Uterus (tissue), 3 donors: ENCODE measurements at regions not wholly inside any gene's neighbourhood (a gene's known extent, or its start where the extent isn't known, plus 50 kb on each side); places are given as distances from the start of the nearest gene placed in this dataset.

ENCODE experiments used
- DNase-seq, 2 donors: peaks; one replicate each; pipeline ENCODE4 v3.0.0-alpha.2; 2019 to 2020
- H3K27ac ChIP-seq, 2 donors: fragments of 200-600 bp; sonication (generic); 1 replicate in 1 of 2; 2 replicates in 1 of 2; pipeline ENCODE4 v1.5.1; 2016 to 2018
- H3K27me3 ChIP-seq, 2 donors: fragments of 200-600 bp; sonication (generic); one replicate each; pipeline ENCODE4 v1.5.1; 2018 to 2019; ENCODE audit warnings: control low read depth in 1 of 2
- H3K36me3 ChIP-seq, 2 donors: fragments of 200-600 bp; sonication (generic); one replicate each; pipeline ENCODE4 v1.5.1; 2019; ENCODE audit warnings: control low read depth in 1 of 2
- H3K4me1 ChIP-seq, 2 donors: fragments of 200-600 bp; sonication (generic); one replicate each; pipeline ENCODE4 v1.5.1; 2018 to 2019; ENCODE audit warnings: control low read depth in 1 of 2
- H3K4me3 ChIP-seq, 2 donors: fragments of 200-600 bp; sonication (generic); 1 replicate in 1 of 2; 2 replicates in 1 of 2; pipeline ENCODE4 v1.5.1; 2018 to 2019; ENCODE audit warnings: mild to moderate bottlenecking in 1 of 2
- H3K9me3 ChIP-seq, 2 donors: fragments of 200-600 bp; sonication (generic); one replicate each; pipeline ENCODE4 v1.5.1; 2019; ENCODE audit warnings: control low read depth in 1 of 2
- POLR2A ChIP-seq, 2 donors: fragments of 450-650 bp; IDR thresholded peaks; one replicate each; pipeline ENCODE4 v1.6.1; 2016; ENCODE audit warnings: antibody characterized with exemption in 2 of 2, mild to moderate bottlenecking in 1 of 2, moderate library complexity in 1 of 2
- intact Hi-C: fragments of 100-400 bp; cut with DNase I; formaldehyde crosslinking; loops from one replicate; pipeline ENCODE4 v1.15.1; 2023; ENCODE audit warnings: low total_unique reads
- TF ChIP-seq, protein P1 (sequence below), 4 experiments: fragments of 200-600 bp in 2 of 4; fragments of 450-650 bp in 2 of 4; sonication (generic) in 2 of 4; IDR thresholded peaks; one replicate each; pipeline ENCODE4 v1.5.1; 2016 to 2019; ENCODE audit warnings: antibody characterized with exemption in 4 of 4, mild to moderate bottlenecking in 2 of 4, moderate library complexity in 1 of 4
- donor health status: DM: yes; HTN: yes; CAD: no.

DNA sequence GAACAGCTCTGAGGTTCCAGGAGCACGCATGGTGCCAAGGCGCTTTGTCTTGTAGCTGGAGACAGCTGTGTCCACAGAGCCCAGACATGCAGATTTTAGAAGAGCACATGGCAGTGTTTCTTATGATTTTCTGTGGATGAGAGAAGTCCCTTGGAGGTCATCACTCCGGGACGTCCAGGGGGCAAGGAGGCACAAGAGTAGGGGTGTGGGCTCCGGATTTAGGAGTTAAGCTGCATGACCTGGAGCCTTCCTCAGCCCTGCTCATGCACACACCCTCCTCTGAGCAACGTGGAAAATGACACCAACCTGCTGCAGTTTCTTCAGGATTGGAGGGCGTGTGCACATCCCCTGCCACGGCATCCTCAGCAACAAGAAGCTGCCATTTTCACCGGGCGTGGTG lies 1286.7 kb downstream of the TBC1D22A start:
- intact Hi-C loops, result no loop called here
- no peaks in the 10 kb centered on the region for H3K36me3 ChIP-seq
- DNase-seq, result no peak
- H3K4me1 ChIP-seq, result no peaks in the 10 kb centered on the region
- no peak for TF ChIP-seq POLR2A (IDR thresholded peaks at IDR 0.05)
- TF ChIP-seq, protein P1, sequence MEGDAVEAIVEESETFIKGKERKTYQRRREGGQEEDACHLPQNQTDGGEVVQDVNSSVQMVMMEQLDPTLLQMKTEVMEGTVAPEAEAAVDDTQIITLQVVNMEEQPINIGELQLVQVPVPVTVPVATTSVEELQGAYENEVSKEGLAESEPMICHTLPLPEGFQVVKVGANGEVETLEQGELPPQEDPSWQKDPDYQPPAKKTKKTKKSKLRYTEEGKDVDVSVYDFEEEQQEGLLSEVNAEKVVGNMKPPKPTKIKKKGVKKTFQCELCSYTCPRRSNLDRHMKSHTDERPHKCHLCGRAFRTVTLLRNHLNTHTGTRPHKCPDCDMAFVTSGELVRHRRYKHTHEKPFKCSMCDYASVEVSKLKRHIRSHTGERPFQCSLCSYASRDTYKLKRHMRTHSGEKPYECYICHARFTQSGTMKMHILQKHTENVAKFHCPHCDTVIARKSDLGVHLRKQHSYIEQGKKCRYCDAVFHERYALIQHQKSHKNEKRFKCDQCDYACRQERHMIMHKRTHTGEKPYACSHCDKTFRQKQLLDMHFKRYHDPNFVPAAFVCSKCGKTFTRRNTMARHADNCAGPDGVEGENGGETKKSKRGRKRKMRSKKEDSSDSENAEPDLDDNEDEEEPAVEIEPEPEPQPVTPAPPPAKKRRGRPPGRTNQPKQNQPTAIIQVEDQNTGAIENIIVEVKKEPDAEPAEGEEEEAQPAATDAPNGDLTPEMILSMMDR (IDR thresholded peaks at IDR 0.05), result no peak
- no peak overlapping the region for H3K27ac ChIP-seq
- no peaks in the 10 kb centered on the region for H3K9me3 ChIP-seq
- no peak overlapping the region for H3K4me3 ChIP-seq
- no peaks in the 10 kb centered on the region for H3K27me3 ChIP-seq

DNA sequence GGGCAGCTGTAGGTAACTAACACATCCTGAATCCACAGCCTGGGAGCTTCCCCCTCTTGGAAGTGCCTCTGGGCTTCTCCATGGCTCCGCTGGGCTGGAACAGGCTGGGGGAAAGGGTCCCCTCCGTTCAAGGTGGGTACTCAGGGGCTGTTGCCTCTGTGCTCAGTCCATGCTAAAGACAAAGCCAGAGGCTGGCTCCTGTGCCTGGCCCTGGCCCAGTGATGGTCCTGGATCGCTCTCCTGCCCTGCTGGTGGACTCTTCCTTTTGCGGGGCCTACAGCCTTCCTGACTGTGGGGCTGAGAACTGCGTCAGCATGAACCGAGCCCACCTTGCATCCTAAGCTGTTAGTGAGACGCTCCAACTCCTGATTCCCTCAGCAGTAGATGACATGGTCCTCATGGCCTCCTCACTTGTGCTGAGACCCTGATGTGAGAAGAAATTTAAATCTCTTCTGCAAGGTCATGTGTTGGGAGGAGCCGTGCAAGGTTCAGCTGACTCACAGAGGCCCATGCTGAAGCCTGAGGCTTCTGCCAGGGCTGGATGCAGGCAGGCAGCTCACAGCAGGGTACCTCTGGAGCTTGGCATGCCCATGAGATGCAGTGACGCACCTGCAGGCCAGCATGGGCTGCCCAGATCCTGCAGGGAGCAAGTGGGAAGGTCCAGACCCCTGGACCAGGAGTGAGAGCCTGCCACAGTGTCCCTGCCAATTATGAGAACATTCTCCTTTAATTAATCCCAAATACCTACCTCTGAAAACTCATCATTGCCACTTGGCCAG lies 1285.5 kb downstream of the TBC1D22A start:
- no peaks in the 10 kb centered on the region for H3K4me1 ChIP-seq
- H3K9me3 ChIP-seq, result no peaks in the 10 kb centered on the region
- no peak overlapping the region for H3K27ac ChIP-seq
- DNase-seq, result no peak
- no peaks in the 10 kb centered on the region for H3K36me3 ChIP-seq
- H3K4me3 ChIP-seq, result no peak overlapping the region
- no peak for TF ChIP-seq POLR2A (IDR thresholded peaks at IDR 0.05)
- TF ChIP-seq, protein P1 (IDR thresholded peaks at IDR 0.05), result no peak
- intact Hi-C loops, result no loop called here
- H3K27me3 ChIP-seq, result no peaks in the 10 kb centered on the region

DNA sequence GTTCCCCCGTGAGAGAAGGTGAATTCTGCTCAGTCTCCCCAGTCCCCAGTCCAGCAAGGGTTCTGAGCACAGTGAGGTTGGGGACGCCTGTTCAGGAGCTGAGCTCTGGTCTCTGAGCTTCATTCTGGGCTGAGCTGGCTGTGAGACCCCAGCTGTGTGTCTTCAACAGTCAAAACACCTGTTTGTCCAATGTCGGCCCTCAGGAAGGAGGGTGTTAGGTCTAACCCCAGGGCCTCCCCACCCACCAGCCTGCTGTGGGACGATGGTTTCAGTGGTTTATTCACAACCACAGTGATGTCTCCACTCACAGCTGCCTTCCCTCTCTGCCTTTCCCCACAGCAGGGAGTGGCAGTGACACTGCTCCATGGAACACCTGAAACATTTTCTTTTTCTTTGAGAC lies 1282.9 kb downstream of the TBC1D22A start:
- TF ChIP-seq, protein P1 (IDR thresholded peaks at IDR 0.05), result no peak
- TF ChIP-seq POLR2A (IDR thresholded peaks at IDR 0.05), result no peak
- H3K9me3 ChIP-seq, result no peaks in the 10 kb centered on the region
- H3K27ac ChIP-seq, result no peak overlapping the region
- no peaks in the 10 kb centered on the region for H3K36me3 ChIP-seq
- intact Hi-C loops, result no loop called here
- no peak for DNase-seq
- H3K4me3 ChIP-seq, result no peak overlapping the region
- no peaks in the 10 kb centered on the region for H3K4me1 ChIP-seq
- H3K27me3 ChIP-seq, result no peaks in the 10 kb centered on the region

DNA sequence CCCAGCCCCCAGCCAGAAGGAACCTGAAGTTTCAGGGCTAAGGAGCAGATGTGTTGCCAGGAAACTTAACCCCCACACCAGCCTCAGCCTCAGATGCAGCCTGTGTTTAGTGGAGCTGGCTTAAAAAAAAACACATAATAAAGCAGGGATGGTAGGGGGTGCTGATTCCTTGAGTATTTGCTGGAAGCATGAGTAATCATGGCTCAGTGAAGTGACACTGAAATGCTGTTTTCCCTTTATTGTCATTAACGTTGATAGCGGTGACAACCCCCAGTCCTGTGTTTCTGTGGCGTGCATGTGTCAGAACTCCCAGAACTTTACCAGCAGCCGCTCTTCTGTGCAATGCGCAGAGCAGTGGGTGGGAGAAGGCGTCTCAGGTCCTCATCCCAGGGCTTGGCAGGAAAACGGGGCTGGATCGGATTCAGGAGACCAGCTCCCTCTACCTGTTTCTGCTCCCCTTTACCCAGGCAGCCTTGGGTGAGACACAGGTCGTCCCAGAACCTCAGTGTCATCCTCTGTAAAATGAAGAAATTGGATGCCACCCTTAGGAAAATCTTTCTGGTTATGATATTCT lies 1282.1 kb downstream of the TBC1D22A start:
- Histone ChIP-seq H3K27ac (no peak overlapping the region), H3K27me3 (no peaks in the 10 kb centered on the region), H3K9me3 (no peaks in the 10 kb centered on the region), H3K36me3 (no peaks in the 10 kb centered on the region), H3K4me1 (no peaks in the 10 kb centered on the region), H3K4me3 (no peak overlapping the region)
- DNase-seq, result no peak
- intact Hi-C loops, result no loop called here
- TF ChIP-seq, protein P1 (IDR thresholded peaks at IDR 0.05), result no peak
- no peak for TF ChIP-seq POLR2A (IDR thresholded peaks at IDR 0.05)

DNA sequence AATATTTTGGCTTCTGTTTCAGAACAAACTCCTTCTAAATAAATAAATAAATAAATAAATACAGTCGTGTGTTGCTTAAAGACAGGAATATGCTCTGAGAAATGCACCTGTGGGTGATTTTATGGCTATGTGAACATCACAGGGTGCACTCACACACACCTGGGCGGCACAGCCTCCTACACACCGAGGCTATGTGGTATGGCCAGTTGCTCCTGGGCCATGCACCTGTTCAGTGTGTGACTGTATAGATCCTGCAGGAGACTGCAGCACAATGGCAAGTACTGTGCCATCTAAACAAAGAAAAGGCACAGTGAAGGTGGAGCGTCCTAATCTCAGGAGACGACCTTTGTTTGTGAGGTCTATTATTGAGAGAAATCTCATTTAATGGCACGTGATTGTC lies 1281.1 kb downstream of the TBC1D22A start:
- TF ChIP-seq, protein P1 (IDR thresholded peaks at IDR 0.05), result no peak
- no peak for TF ChIP-seq POLR2A (IDR thresholded peaks at IDR 0.05)
- Histone ChIP-seq H3K27me3 (no peaks in the 10 kb centered on the region), H3K36me3 (no peaks in the 10 kb centered on the region), H3K9me3 (no peaks in the 10 kb centered on the region), H3K4me3 (no peak overlapping the region), H3K4me1 (no peaks in the 10 kb centered on the region), H3K27ac (no peak overlapping the region)
- no peak for DNase-seq
- intact Hi-C loops, result no loop called here
